ENCODE measurements at regions not wholly inside any gene's neighbourhood (a gene's known extent, or its start where the extent isn't known, plus 50 kb on each side); places are given as distances from the start of the nearest gene placed in this dataset.

- intact Hi-C loops (cut with micrococcal nuclease; ENCODE audit: unreplicated experiment) = no loop called here
- TF ChIP-seq CTCF (IDR thresholded peaks at IDR 0.05; ENCODE audit: unreplicated experiment) = no peak
- no TSS peak for BruUV-seq (replicated peaks)
- Mint-ChIP-seq H3K27me3 (ENCODE audit: unreplicated experiment) (no peaks in the 10 kb centered on the region), H3K36me3 (ENCODE audit: insufficient read depth, unreplicated experiment) (no peaks in the 10 kb centered on the region), H3K4me1 (ENCODE audit: low read depth, unreplicated experiment) (no peaks in the 10 kb centered on the region), H3K27ac (ENCODE audit: unreplicated experiment) (no peak overlapping the region), H3K9me3 (ENCODE audit: low read depth, unreplicated experiment) (peaks cover 15% of the 10 kb centered on the region), H3K4me3 (ENCODE audit: low read depth, unreplicated experiment) (no peak overlapping the region)
- no peak for DNase-seq
- CTCF ChIA-PET = no interaction called here
Observed at GRCh38 chr14:85766295-85766694, 236.4 kb downstream of the FLRT2 start.

DNA sequence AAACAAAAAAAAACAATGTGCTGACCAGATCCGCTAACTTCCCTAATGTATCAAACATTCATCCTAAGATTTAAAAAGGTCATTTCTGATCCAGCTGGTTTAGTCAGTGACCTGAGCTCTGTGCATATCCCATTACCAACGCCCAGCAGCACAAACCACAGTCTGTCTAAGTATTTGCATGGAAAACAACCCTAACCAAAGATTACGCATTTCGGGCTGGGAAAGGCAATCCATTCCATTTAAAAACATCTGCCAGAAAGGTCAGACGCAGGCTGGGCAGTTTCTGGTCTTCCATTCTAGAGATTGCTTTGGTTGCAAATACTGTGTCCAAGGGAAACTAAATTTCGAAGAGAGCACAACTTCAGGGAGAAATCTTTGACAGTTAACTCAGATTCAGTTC lies 234.9 kb downstream of the FLRT2 start:
- TF ChIP-seq CTCF (IDR thresholded peaks at IDR 0.05; ENCODE audit: unreplicated experiment) = no peak
- Mint-ChIP-seq H3K36me3 (ENCODE audit: insufficient read depth, unreplicated experiment) (no peaks in the 10 kb centered on the region), H3K27me3 (ENCODE audit: unreplicated experiment) (no peaks in the 10 kb centered on the region), H3K4me1 (ENCODE audit: low read depth, unreplicated experiment) (no peaks in the 10 kb centered on the region), H3K9me3 (ENCODE audit: low read depth, unreplicated experiment) (peaks cover 16% of the 10 kb centered on the region), H3K4me3 (ENCODE audit: low read depth, unreplicated experiment) (no peak overlapping the region), H3K27ac (ENCODE audit: unreplicated experiment) (no peak overlapping the region)
- CTCF ChIA-PET = no interaction called here
- no peak for DNase-seq
- no TSS peak for BruUV-seq (replicated peaks)
- intact Hi-C loops (cut with micrococcal nuclease; ENCODE audit: unreplicated experiment) = no loop called here

GRCh38 chr14:85762526-85762925 lies 232.6 kb downstream of the FLRT2 start:
- no peaks in the 10 kb centered on the region for H3K4me1 Mint-ChIP-seq (ENCODE audit: low read depth, unreplicated experiment)
- DNase-seq = no peak
- no peaks in the 10 kb centered on the region for H3K27me3 Mint-ChIP-seq (ENCODE audit: unreplicated experiment)
- no peak overlapping the region for H3K27ac Mint-ChIP-seq (ENCODE audit: unreplicated experiment)
- H3K36me3 Mint-ChIP-seq (ENCODE audit: insufficient read depth, unreplicated experiment) = no peaks in the 10 kb centered on the region
- TF ChIP-seq CTCF (IDR thresholded peaks at IDR 0.05; ENCODE audit: unreplicated experiment) = no peak
- H3K4me3 Mint-ChIP-seq (ENCODE audit: low read depth, unreplicated experiment) = no peak overlapping the region
- H3K9me3 Mint-ChIP-seq (ENCODE audit: low read depth, unreplicated experiment) = peaks cover 15% of the 10 kb centered on the region
- CTCF ChIA-PET = no interaction called here
- intact Hi-C loops (cut with micrococcal nuclease; ENCODE audit: unreplicated experiment) = no loop called here
- no TSS peak for BruUV-seq (replicated peaks)

- no peaks in the 10 kb centered on the region for H3K4me1 Mint-ChIP-seq (ENCODE audit: low read depth, unreplicated experiment)
- peaks cover 12% of the 10 kb centered on the region for H3K9me3 Mint-ChIP-seq (ENCODE audit: low read depth, unreplicated experiment)
- H3K27me3 Mint-ChIP-seq (ENCODE audit: unreplicated experiment) = no peaks in the 10 kb centered on the region
- DNase-seq = no peak
- no peak for TF ChIP-seq CTCF (IDR thresholded peaks at IDR 0.05; ENCODE audit: unreplicated experiment)
- no peaks in the 10 kb centered on the region for H3K36me3 Mint-ChIP-seq (ENCODE audit: insufficient read depth, unreplicated experiment)
- BruUV-seq (replicated peaks) = no TSS peak
- CTCF ChIA-PET = no interaction called here
- H3K27ac Mint-ChIP-seq (ENCODE audit: unreplicated experiment) = no peak overlapping the region
- H3K4me3 Mint-ChIP-seq (ENCODE audit: low read depth, unreplicated experiment) = no peak overlapping the region
- intact Hi-C loops (cut with micrococcal nuclease; ENCODE audit: unreplicated experiment) = no loop called here
Observed at GRCh38 chr14:85752175-85752574, 222.2 kb downstream of the FLRT2 start.

- H3K27ac Mint-ChIP-seq (ENCODE audit: unreplicated experiment) = no peak overlapping the region
- H3K4me3 Mint-ChIP-seq (ENCODE audit: low read depth, unreplicated experiment) = no peak overlapping the region
- no peaks in the 10 kb centered on the region for H3K4me1 Mint-ChIP-seq (ENCODE audit: low read depth, unreplicated experiment)
- TF ChIP-seq CTCF (IDR thresholded peaks at IDR 0.05; ENCODE audit: unreplicated experiment) = no peak
- no TSS peak for BruUV-seq (replicated peaks)
- peaks cover 25% of the 10 kb centered on the region for H3K9me3 Mint-ChIP-seq (ENCODE audit: low read depth, unreplicated experiment)
- DNase-seq = no peak
- intact Hi-C loops (cut with micrococcal nuclease; ENCODE audit: unreplicated experiment) = no loop called here
- no peaks in the 10 kb centered on the region for H3K27me3 Mint-ChIP-seq (ENCODE audit: unreplicated experiment)
- CTCF ChIA-PET = no interaction called here
- H3K36me3 Mint-ChIP-seq (ENCODE audit: insufficient read depth, unreplicated experiment) = no peaks in the 10 kb centered on the region
Observed at GRCh38 chr14:85744573-85744972, 214.6 kb downstream of the FLRT2 start.

Measured in Calu3 (cell line).